HEK293 (cell line): ENCODE measurements at regions not wholly inside any gene's neighbourhood (a gene's known extent, or its start where the extent isn't known, plus 50 kb on each side); places are given as distances from the start of the nearest gene placed in this dataset.

ENCODE experiments used
- CTCF ChIA-PET: fragments of 350-600 bp; formaldehyde crosslinking; extraction: SDS; loops from one replicate; lab custom pipeline; 2021; ENCODE audit warnings: antibody characterized with exemption; lab: Yijun Ruan, JAX
- POLR2A ChIA-PET: fragments of 300-600 bp; formaldehyde crosslinking; extraction: SDS; loops from one replicate; lab custom pipeline; 2020; ENCODE audit warnings: antibody characterized with exemption, inconsistent platforms; lab: Yijun Ruan, JAX
- H3K27ac ChIP-seq: fragments of 200-500 bp; sonication (Bioruptor generic); 2 replicates; pipeline ENCODE4 v1.5.1; 2014; ENCODE audit warnings: low read depth, low read length, control low read depth, inconsistent platforms; ENCODE audit errors: extremely low read depth
- H3K36me3 ChIP-seq, 2 experiments: fragments of 200-500 bp in 1 of 2; sonication (Bioruptor generic) in 1 of 2; 1 replicate in 1 of 2; 2 replicates in 1 of 2; pipeline ENCODE4 v1.5.1; 2014 to 2017; ENCODE audit warnings: inconsistent platforms in 2 of 2, low read length in 2 of 2; ENCODE audit not compliant: control insufficient read depth in 2 of 2, insufficient read depth in 1 of 2
- H3K4me1 ChIP-seq: fragments of 200-500 bp; sonication (Bioruptor generic); 2 replicates; pipeline ENCODE4 v1.5.1; 2014; ENCODE audit warnings: mild to moderate bottlenecking, low read length, inconsistent platforms; ENCODE audit not compliant: control insufficient read depth, insufficient read depth
- H3K4me3 ChIP-seq: 2 replicates; pipeline ENCODE4 v1.5.1; 2011; ENCODE audit warnings: low read depth, mild to moderate bottlenecking, control low read depth, low read length, moderate library complexity
- H3K9me3 ChIP-seq: fragments of 200-500 bp; sonication (Bioruptor generic); 2 replicates; pipeline ENCODE4 v1.5.1; 2014; ENCODE audit warnings: low read depth, low read length, inconsistent platforms; ENCODE audit not compliant: control insufficient read depth, insufficient read depth
- BCL11B ChIP-seq: fragments of 450-650 bp; formaldehyde crosslinking; IDR thresholded peaks from 2 replicates; pipeline ENCODE4 v1.5.1; 2016; ENCODE audit warnings: low read depth, missing biosample characterization, missing genetic modification characterization
- EGR2 ChIP-seq: fragments of 450-650 bp; formaldehyde crosslinking; IDR thresholded peaks from 2 replicates; pipeline ENCODE4 v1.5.1; 2016; ENCODE audit warnings: low read depth, missing biosample characterization, missing genetic modification characterization
- FEZF1 ChIP-seq: fragments of 450-650 bp; formaldehyde crosslinking; IDR thresholded peaks from 2 replicates; pipeline ENCODE4 v1.5.1; 2016; ENCODE audit warnings: missing biosample characterization, missing genetic modification characterization
- GLI2 ChIP-seq: fragments of 450-650 bp; formaldehyde crosslinking; IDR thresholded peaks from 2 replicates; pipeline ENCODE4; 2017; ENCODE audit warnings: missing biosample characterization, missing genetic modification characterization, low read depth, borderline replicate concordance
- GLIS1 ChIP-seq: fragments of 450-650 bp; formaldehyde crosslinking; IDR thresholded peaks from 2 replicates; pipeline ENCODE4 v1.5.1; 2016; ENCODE audit warnings: missing biosample characterization, missing genetic modification characterization
- MEIS1 ChIP-seq: sonication (generic); formaldehyde crosslinking; IDR thresholded peaks from 2 replicates; pipeline ENCODE4 v1.8.1; 2022; ENCODE audit warnings: missing genetic modification reagents, mild to moderate bottlenecking, borderline replicate concordance
- PRDM1 ChIP-seq: fragments of 450-650 bp; formaldehyde crosslinking; IDR thresholded peaks from 2 replicates; pipeline ENCODE4; 2016; ENCODE audit warnings: missing biosample characterization, missing genetic modification characterization
- SCRT2 ChIP-seq: fragments of 450-650 bp; formaldehyde crosslinking; IDR thresholded peaks from 2 replicates; pipeline ENCODE4 v1.5.1; 2016; ENCODE audit warnings: missing biosample characterization, missing genetic modification characterization
- ZBTB17 ChIP-seq: fragments of 450-650 bp; formaldehyde crosslinking; IDR thresholded peaks from 2 replicates; pipeline ENCODE4 v1.5.1; 2016; ENCODE audit warnings: missing biosample characterization, missing genetic modification characterization
- ZNF10 ChIP-seq: fragments of 450-650 bp; formaldehyde crosslinking; IDR thresholded peaks from 2 replicates; pipeline ENCODE4 v1.5.1; 2017; ENCODE audit warnings: missing biosample characterization, missing genetic modification characterization
- ZNF133 ChIP-seq: fragments of 450-650 bp; formaldehyde crosslinking; IDR thresholded peaks from 2 replicates; pipeline ENCODE4 v1.5.1; 2016; ENCODE audit warnings: missing biosample characterization, missing genetic modification characterization
- ZNF19 ChIP-seq: fragments of 450-650 bp; formaldehyde crosslinking; IDR thresholded peaks from 2 replicates; pipeline ENCODE4; 2016; ENCODE audit warnings: missing biosample characterization, missing genetic modification characterization, low read depth
- ZNF2 ChIP-seq: fragments of 450-650 bp; formaldehyde crosslinking; IDR thresholded peaks from 2 replicates; pipeline ENCODE4 v1.5.1; 2016; ENCODE audit warnings: missing biosample characterization, missing genetic modification characterization
- ZNF311 ChIP-seq: fragments of 450-650 bp; formaldehyde crosslinking; IDR thresholded peaks from 2 replicates; pipeline ENCODE4 v1.5.1; 2017; ENCODE audit warnings: missing biosample characterization, missing genetic modification characterization, borderline replicate concordance
- ZNF341 ChIP-seq: fragments of 450-650 bp; formaldehyde crosslinking; IDR thresholded peaks from 2 replicates; pipeline ENCODE4; 2016; ENCODE audit warnings: low read depth, missing biosample characterization, missing genetic modification characterization
- ZNF37A ChIP-seq: fragments of 450-650 bp; IDR thresholded peaks from 2 replicates; pipeline ENCODE4 v1.5.1; 2018; ENCODE audit warnings: missing biosample characterization, missing genetic modification characterization
- ZNF404 ChIP-seq: fragments of 450-650 bp; formaldehyde crosslinking; IDR thresholded peaks from 2 replicates; pipeline ENCODE4 v1.5.1; 2017; ENCODE audit warnings: missing biosample characterization, missing genetic modification characterization
- ZNF558 ChIP-seq: fragments of 450-650 bp; formaldehyde crosslinking; IDR thresholded peaks from 2 replicates; pipeline ENCODE4 v1.5.1; 2016; ENCODE audit warnings: missing biosample characterization, missing genetic modification characterization
- ZNF596 ChIP-seq: fragments of 450-650 bp; IDR thresholded peaks from 2 replicates; pipeline ENCODE4 v1.5.0; 2018; ENCODE audit warnings: missing biosample characterization, mild to moderate bottlenecking, missing genetic modification characterization, moderate library complexity
- ZNF707 ChIP-seq: fragments of 450-650 bp; formaldehyde crosslinking; IDR thresholded peaks from 2 replicates; pipeline ENCODE4 v1.5.1; 2016; ENCODE audit warnings: missing biosample characterization, missing genetic modification characterization
- ZNF776 ChIP-seq: fragments of 450-650 bp; formaldehyde crosslinking; IDR thresholded peaks from 2 replicates; pipeline ENCODE4 v1.5.0; 2017; ENCODE audit warnings: missing biosample characterization, missing genetic modification characterization, borderline replicate concordance
- ZSCAN23 ChIP-seq: fragments of 450-650 bp; formaldehyde crosslinking; IDR thresholded peaks from 2 replicates; pipeline ENCODE4 v1.5.1; 2016; ENCODE audit warnings: missing biosample characterization, missing genetic modification characterization
- TF ChIP-seq, protein P1 (sequence below): fragments of 450-650 bp; formaldehyde crosslinking; IDR thresholded peaks from 2 replicates; pipeline ENCODE4 v1.5.0; 2017; ENCODE audit warnings: missing biosample characterization, missing genetic modification characterization, borderline replicate concordance
- TF ChIP-seq, protein P2 (sequence below): fragments of 450-650 bp; formaldehyde crosslinking; IDR thresholded peaks from 2 replicates; pipeline ENCODE4 v1.5.1; 2016; ENCODE audit warnings: missing biosample characterization, missing genetic modification characterization
- TF ChIP-seq, protein P3 (sequence below): fragments of 450-650 bp; formaldehyde crosslinking; IDR thresholded peaks from 2 replicates; pipeline ENCODE4 v1.5.1; 2016; ENCODE audit warnings: missing biosample characterization, missing genetic modification characterization
- TF ChIP-seq, protein P4 (sequence below): fragments of 450-650 bp; formaldehyde crosslinking; IDR thresholded peaks from 2 replicates; pipeline ENCODE4 v1.5.1; 2017; ENCODE audit warnings: missing biosample characterization, mild to moderate bottlenecking, missing genetic modification characterization, moderate library complexity
- TF ChIP-seq, protein P5 (sequence below): fragments of 450-650 bp; formaldehyde crosslinking; IDR thresholded peaks from 2 replicates; pipeline ENCODE4 v1.5.1; 2016; ENCODE audit warnings: missing biosample characterization, missing genetic modification characterization

DNA sequence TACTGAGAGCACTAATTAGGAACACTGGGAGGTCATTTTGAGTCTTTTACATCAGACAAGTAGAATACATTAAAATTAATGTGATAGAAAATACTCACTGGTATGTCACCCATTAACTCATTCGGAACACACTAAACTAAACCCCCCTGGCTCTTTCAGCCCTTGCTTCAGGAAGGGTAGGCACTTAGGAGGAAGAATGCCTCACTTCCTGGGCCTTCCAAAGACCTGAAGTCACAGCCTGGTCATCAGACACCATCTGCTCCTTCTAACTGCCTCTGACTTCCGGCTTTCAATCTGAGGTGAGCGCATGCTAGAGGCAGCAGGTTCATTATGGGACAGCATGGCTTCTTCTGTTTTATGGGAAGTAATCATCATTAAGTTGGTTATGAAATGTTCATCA is 451.4 kb downstream of the PID1 start:
- Histone ChIP-seq H3K4me1 (no peaks in the 10 kb centered on the region), H3K4me3 (no peak overlapping the region), H3K9me3 (no peaks in the 10 kb centered on the region), H3K27ac (no peak overlapping the region), H3K36me3 (no peaks in the 10 kb centered on the region)
- CTCF ChIA-PET, result no interaction called here
- no peak for TF ChIP-seq BCL11B (tag by site-specific recombination)
- TF ChIP-seq ZNF133 (tag by site-specific recombination), result no peak
- TF ChIP-seq ZNF19, result no peak
- TF ChIP-seq, protein P1, sequence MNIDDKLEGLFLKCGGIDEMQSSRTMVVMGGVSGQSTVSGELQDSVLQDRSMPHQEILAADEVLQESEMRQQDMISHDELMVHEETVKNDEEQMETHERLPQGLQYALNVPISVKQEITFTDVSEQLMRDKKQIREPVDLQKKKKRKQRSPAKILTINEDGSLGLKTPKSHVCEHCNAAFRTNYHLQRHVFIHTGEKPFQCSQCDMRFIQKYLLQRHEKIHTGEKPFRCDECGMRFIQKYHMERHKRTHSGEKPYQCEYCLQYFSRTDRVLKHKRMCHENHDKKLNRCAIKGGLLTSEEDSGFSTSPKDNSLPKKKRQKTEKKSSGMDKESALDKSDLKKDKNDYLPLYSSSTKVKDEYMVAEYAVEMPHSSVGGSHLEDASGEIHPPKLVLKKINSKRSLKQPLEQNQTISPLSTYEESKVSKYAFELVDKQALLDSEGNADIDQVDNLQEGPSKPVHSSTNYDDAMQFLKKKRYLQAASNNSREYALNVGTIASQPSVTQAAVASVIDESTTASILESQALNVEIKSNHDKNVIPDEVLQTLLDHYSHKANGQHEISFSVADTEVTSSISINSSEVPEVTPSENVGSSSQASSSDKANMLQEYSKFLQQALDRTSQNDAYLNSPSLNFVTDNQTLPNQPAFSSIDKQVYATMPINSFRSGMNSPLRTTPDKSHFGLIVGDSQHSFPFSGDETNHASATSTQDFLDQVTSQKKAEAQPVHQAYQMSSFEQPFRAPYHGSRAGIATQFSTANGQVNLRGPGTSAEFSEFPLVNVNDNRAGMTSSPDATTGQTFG, result no peak
- TF ChIP-seq GLIS1, result no peak
- TF ChIP-seq, protein P2, sequence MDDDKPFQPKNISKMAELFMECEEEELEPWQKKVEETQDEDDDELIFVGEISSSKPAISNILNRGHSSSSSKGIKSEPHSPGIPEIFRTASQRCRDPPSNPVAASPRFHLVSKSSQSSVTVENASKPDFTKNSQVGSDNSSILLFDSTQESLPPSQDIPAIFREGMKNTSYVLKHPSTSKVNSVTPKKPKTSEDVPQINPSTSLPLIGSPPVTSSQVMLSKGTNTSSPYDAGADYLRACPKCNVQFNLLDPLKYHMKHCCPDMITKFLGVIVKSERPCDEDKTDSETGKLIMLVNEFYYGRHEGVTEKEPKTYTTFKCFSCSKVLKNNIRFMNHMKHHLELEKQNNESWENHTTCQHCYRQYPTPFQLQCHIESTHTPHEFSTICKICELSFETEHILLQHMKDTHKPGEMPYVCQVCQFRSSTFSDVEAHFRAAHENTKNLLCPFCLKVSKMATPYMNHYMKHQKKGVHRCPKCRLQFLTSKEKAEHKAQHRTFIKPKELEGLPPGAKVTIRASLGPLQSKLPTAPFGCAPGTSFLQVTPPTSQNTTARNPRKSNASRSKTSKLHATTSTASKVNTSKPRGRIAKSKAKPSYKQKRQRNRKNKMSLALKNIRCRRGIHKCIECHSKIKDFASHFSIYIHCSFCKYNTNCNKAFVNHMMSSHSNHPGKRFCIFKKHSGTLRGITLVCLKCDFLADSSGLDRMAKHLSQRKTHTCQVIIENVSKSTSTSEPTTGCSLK (tag by site-specific recombination), result no peak
- TF ChIP-seq ZNF596 (tag by site-specific recombination), result no peak
- TF ChIP-seq, protein P3, sequence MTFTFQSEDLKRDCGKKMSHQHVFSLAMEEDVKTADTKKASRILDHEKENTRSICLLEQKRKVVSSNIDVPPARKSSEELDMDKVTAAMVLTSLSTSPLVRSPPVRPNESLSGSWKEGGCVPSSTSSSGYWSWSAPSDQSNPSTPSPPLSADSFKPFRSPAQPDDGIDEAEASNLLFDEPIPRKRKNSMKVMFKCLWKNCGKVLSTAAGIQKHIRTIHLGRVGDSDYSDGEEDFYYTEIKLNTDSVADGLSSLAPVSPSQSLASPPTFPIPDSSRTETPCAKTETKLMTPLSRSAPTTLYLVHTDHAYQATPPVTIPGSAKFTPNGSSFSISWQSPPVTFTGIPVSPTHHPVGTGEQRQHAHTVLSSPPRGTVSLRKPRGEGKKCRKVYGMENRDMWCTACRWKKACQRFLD (tag by site-specific recombination), result no peak
- no peak for TF ChIP-seq PRDM1 (tag by site-specific recombination)
- TF ChIP-seq, protein P4, sequence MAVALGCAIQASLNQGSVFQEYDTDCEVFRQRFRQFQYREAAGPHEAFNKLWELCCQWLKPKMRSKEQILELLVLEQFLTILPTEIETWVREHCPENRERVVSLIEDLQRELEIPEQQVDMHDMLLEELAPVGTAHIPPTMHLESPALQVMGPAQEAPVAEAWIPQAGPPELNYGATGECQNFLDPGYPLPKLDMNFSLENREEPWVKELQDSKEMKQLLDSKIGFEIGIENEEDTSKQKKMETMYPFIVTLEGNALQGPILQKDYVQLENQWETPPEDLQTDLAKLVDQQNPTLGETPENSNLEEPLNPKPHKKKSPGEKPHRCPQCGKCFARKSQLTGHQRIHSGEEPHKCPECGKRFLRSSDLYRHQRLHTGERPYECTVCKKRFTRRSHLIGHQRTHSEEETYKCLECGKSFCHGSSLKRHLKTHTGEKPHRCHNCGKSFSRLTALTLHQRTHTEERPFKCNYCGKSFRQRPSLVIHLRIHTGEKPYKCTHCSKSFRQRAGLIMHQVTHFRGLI (tag by site-specific recombination), result no peak
- TF ChIP-seq ZNF776 (tag by site-specific recombination), result no peak
- TF ChIP-seq ZNF707, result no peak
- no peak for TF ChIP-seq ZBTB17 (tag by site-specific recombination)
- POLR2A ChIA-PET, result no interaction called here

DNA sequence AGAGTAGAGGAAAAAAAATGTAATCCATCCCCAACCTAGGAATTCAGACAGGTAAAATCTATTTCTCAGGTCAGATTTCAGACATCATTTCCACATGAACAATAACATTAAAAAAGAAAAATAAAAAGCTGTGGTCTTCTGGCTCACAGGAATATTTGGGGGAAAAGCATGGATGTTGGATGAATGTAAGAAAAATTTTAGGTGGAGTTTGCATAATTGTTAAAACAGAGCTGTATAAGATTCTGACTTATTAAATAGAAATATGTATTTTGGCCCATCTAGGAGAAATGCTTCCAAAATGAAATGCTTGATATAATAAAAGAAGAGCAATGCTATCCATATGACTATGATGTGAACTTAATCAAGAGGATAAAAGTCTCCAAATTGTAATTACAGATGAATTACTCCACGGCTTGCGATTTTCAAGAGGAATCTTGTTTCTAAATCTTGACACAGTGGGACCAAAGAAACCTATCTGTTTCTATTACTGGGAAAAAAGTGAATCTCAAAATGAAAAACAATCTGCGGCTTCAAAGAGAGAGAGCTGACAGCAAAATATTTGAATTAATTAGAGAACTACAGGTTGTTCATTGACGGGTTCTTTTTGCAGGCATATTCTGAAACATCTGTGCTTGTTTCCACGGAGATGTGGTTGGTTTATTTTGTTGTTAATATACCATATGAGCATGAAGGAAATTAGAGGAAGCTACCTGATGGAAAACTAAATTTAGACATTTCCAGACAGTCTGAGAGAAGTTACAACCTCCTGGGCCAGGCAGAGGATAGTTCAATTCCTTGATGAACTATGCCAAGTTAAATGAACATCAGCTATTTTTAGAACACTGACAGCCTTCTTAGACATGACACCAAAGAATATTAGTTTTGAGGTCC is 468.7 kb downstream of the PID1 start:
- Histone ChIP-seq H3K4me1 (no peaks in the 10 kb centered on the region), H3K4me3 (no peak overlapping the region), H3K9me3 (no peaks in the 10 kb centered on the region), H3K27ac (no peak overlapping the region), H3K36me3 (no peaks in the 10 kb centered on the region)
- ChIA-PET POLR2A (no interaction called here), CTCF (no interaction called here)
- TF ChIP-seq ZSCAN23 (tag by site-specific recombination) (no peak), ZNF404 (no peak), EGR2 (no peak), SCRT2 (tag by site-specific recombination) (no peak), ZNF558 (no peak), FEZF1 (tag by site-specific recombination) (no peak), ZNF133 (tag by site-specific recombination) (no peak), ZNF37A (tag by site-specific recombination) (no peak), ZNF10 (tag by site-specific recombination) (no peak), GLI2 (tag by site-specific recombination) (no peak), ZNF341 (tag by site-specific recombination) (no peak), ZNF2 (tag by site-specific recombination) (no peak), ZNF311 (tag by site-specific recombination) (no peak), MEIS1 (CRISPR knock-in tag) (no peak)
- TF ChIP-seq, protein P5, sequence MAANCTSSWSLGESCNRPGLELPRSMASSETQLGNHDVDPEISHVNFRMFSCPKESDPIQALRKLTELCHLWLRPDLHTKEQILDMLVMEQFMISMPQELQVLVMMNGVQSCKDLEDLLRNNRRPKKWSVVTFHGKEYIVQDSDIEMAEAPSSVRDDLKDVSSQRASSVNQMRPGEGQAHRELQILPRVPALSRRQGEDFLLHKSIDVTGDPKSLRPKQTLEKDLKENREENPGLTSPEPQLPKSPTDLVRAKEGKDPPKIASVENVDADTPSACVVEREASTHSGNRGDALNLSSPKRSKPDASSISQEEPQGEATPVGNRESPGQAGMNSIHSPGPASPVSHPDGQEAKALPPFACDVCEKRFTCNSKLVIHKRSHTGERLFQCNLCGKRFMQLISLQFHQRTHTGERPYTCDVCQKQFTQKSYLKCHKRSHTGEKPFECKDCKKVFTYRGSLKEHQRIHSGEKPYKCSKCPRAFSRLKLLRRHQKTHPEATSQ (tag by site-specific recombination), result no peak
